Endothelial cell of umbilical vein (primary cell): ENCODE measurements at regions not wholly inside any gene's neighbourhood (a gene's known extent, or its start where the extent isn't known, plus 50 kb on each side); places are given as distances from the start of the nearest gene placed in this dataset.

Experiments
- EZH2 ChIP-seq: IDR thresholded peaks from 2 replicates; pipeline ENCODE4 v1.6.1; 2012; ENCODE audit warnings: borderline replicate concordance, low read depth, mild to moderate bottlenecking, moderate library complexity, low read length, inconsistent platforms; ENCODE audit not compliant: severe bottlenecking
- FOS ChIP-seq: IDR thresholded peaks from 2 replicates; pipeline ENCODE4 v1.6.1; 2011; ENCODE audit warnings: mild to moderate bottlenecking, low read length, moderate library complexity, borderline replicate concordance; ENCODE audit not compliant: insufficient read depth
- JUN ChIP-seq: IDR thresholded peaks from 2 replicates; pipeline ENCODE4 v1.6.1; 2011; ENCODE audit warnings: borderline replicate concordance, low read depth; ENCODE audit not compliant: insufficient read length, insufficient read depth
- MAX ChIP-seq: IDR thresholded peaks from 2 replicates; pipeline ENCODE4 v1.6.1; 2011; ENCODE audit not compliant: insufficient read depth, insufficient read length
- MYC ChIP-seq: IDR thresholded peaks from one replicate; pipeline ENCODE4 v1.6.1; 2011; ENCODE audit warnings: mild to moderate bottlenecking, low read depth, low read length
- POLR2A ChIP-seq: IDR thresholded peaks from 2 replicates; pipeline ENCODE4 v1.6.1; 2012; ENCODE audit warnings: low read depth, mild to moderate bottlenecking, control low read depth, low read length
- POLR2AphosphoS5 ChIP-seq: IDR thresholded peaks from 2 replicates; pipeline ENCODE4 v1.6.1; 2012; ENCODE audit warnings: low read depth, mild to moderate bottlenecking, control low read depth, low read length, moderate library complexity; ENCODE audit not compliant: insufficient read depth
- TF ChIP-seq, protein P1 (sequence below), 2 donors: IDR thresholded peaks; 1 replicate in 1 of 2; 2 replicates in 1 of 2; pipeline ENCODE4 v1.5.1; 2011; ENCODE audit warnings: low read length in 2 of 2, mild to moderate bottlenecking in 2 of 2, moderate library complexity in 2 of 2, control low read depth in 1 of 2, inconsistent platforms in 1 of 2, low read depth in 1 of 2; ENCODE audit not compliant: insufficient read depth in 1 of 2; ENCODE audit errors: extremely low read depth in 1 of 2

GRCh38 chr12:131242741-131243496 is 289.2 kb downstream of the ADGRD1 start:
- no peak for TF ChIP-seq POLR2A
- TF ChIP-seq, protein P1, sequence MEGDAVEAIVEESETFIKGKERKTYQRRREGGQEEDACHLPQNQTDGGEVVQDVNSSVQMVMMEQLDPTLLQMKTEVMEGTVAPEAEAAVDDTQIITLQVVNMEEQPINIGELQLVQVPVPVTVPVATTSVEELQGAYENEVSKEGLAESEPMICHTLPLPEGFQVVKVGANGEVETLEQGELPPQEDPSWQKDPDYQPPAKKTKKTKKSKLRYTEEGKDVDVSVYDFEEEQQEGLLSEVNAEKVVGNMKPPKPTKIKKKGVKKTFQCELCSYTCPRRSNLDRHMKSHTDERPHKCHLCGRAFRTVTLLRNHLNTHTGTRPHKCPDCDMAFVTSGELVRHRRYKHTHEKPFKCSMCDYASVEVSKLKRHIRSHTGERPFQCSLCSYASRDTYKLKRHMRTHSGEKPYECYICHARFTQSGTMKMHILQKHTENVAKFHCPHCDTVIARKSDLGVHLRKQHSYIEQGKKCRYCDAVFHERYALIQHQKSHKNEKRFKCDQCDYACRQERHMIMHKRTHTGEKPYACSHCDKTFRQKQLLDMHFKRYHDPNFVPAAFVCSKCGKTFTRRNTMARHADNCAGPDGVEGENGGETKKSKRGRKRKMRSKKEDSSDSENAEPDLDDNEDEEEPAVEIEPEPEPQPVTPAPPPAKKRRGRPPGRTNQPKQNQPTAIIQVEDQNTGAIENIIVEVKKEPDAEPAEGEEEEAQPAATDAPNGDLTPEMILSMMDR (IDR thresholded peaks at IDR 0.05; ENCODE audit: extremely low read depth in 1 of 2, insufficient read depth in 1 of 2, low read depth in 1 of 2, low read length in 2 of 2), result no peak
- TF ChIP-seq EZH2, result no peak
- no peak for TF ChIP-seq POLR2AphosphoS5
- no peak for TF ChIP-seq MYC
- TF ChIP-seq MAX, result no peak
- no peak for TF ChIP-seq JUN
- no peak for TF ChIP-seq FOS
